Spleen (tissue), 7 donors: ENCODE measurements at regions not wholly inside any gene's neighbourhood (a gene's known extent, or its start where the extent isn't known, plus 50 kb on each side); places are given as distances from the start of the nearest gene placed in this dataset.

Experiments
- POLR2AphosphoS5 ChIP-seq, 3 donors: sonication (generic); formaldehyde crosslinking; IDR thresholded peaks; one replicate each; pipeline ENCODE4 v1.5.1; 2017; ENCODE audit warnings: antibody characterized with exemption in 3 of 3
- TF ChIP-seq, protein P1 (sequence below), 11 experiments: fragments of 200-600 bp in 7 of 11; fragments of 450-650 bp in 4 of 11; sonication (generic) in 4 of 11; IDR thresholded peaks in 8 of 11; conservative IDR thresholded peaks in 3 of 11; 1 replicate in 7 of 11; 2 replicates in 4 of 11; pipeline versions ENCODE4 v1.4.0 to v1.8.0; 2016 to 2021; ENCODE audit warnings: antibody characterized with exemption in 11 of 11, inconsistent platforms in 4 of 11, mild to moderate bottlenecking in 1 of 11
- donor health status: DM: no; HTN: no; CAD: no; lungs with moderate emphysema.
- donor health status: DM: no; HTN: no; CAD: no.
- donor health status: DM: no; HTN: no; CAD: no.

DNA sequence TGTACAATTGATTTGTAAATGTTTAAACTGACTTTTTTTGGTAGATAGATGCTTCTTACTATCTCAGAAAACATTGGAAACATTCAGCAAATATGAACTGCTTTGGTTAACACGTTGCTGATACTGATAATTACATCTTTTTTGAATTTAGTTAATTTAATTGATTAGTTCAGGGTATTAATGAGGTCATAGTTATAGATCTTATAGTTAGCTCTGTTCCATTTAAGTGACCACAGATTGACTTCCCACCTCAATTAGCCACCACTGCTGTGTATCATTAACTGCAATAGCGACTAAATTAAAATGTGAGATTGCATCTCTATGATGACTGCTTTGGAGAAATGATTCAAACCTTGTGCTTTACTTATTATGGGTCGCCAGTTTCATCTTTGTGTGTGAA is 407.1 kb upstream of the EDIL3 start:
- TF ChIP-seq, protein P1, sequence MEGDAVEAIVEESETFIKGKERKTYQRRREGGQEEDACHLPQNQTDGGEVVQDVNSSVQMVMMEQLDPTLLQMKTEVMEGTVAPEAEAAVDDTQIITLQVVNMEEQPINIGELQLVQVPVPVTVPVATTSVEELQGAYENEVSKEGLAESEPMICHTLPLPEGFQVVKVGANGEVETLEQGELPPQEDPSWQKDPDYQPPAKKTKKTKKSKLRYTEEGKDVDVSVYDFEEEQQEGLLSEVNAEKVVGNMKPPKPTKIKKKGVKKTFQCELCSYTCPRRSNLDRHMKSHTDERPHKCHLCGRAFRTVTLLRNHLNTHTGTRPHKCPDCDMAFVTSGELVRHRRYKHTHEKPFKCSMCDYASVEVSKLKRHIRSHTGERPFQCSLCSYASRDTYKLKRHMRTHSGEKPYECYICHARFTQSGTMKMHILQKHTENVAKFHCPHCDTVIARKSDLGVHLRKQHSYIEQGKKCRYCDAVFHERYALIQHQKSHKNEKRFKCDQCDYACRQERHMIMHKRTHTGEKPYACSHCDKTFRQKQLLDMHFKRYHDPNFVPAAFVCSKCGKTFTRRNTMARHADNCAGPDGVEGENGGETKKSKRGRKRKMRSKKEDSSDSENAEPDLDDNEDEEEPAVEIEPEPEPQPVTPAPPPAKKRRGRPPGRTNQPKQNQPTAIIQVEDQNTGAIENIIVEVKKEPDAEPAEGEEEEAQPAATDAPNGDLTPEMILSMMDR (IDR thresholded peaks at IDR 0.05 in 8 of 11, conservative IDR thresholded peaks at IDR 0.05 in 3 of 11), result no peak
- TF ChIP-seq POLR2AphosphoS5 (IDR thresholded peaks at IDR 0.05), result no peak
